Activated B cell treated with CpG ODN at 0.5 μM for 24 hours (primary cell): ENCODE measurements at regions not wholly inside any gene's neighbourhood (a gene's known extent, or its start where the extent isn't known, plus 50 kb on each side); places are given as distances from the start of the nearest gene placed in this dataset.

Source experiments
- ATAC-seq: fragments of 200-7000 bp; cut with Tn5 transposase; one replicate; pipeline ENCODE4 v1.10.0; 2021; ENCODE audit warnings: low read depth, mild to moderate bottlenecking, moderate library complexity
- CTCF ChIA-PET: fragments of 350-600 bp; sonication (Branson Sonifier 250); formaldehyde crosslinking; loops from one replicate; lab custom pipeline; 2021; ENCODE audit warnings: antibody characterized with exemption; lab: Charles Lee
- POLR2A ChIA-PET: fragments of 350-600 bp; sonication (Branson Sonifier 250); formaldehyde crosslinking; loops from one replicate; lab custom pipeline; 2021; ENCODE audit warnings: antibody characterized with exemption; lab: Charles Lee
- DNase-seq: peaks from one replicate; pipeline ENCODE4 v3.0.0; 2022
- H3K27ac Mint-ChIP-seq: one replicate; pipeline ENCODE4 v1.8.0; 2020; ENCODE audit warnings: mixed read lengths
- H3K27me3 Mint-ChIP-seq: one replicate; pipeline ENCODE4 v1.8.0; 2021; ENCODE audit warnings: mixed read lengths
- H3K36me3 Mint-ChIP-seq: one replicate; pipeline ENCODE4 v1.8.0; 2021; ENCODE audit warnings: low read depth, mixed read lengths
- H3K4me1 Mint-ChIP-seq: one replicate; pipeline ENCODE4 v1.8.0; 2021; ENCODE audit warnings: mixed read lengths
- H3K4me3 Mint-ChIP-seq: one replicate; pipeline ENCODE4 v1.8.0; 2020; ENCODE audit warnings: mild to moderate bottlenecking, mixed read lengths
- H3K9me3 Mint-ChIP-seq: one replicate; pipeline ENCODE4 v1.8.0; 2020; ENCODE audit warnings: mixed read lengths
- CTCF ChIP-seq: fragments of 200-600 bp; IDR thresholded peaks from one replicate; pipeline ENCODE4 v1.8.0; 2022; ENCODE audit warnings: antibody characterized with exemption, mild to moderate bottlenecking
- intact Hi-C: fragments of 100-400 bp; cut with micrococcal nuclease; formaldehyde crosslinking; loops from one replicate; pipeline ENCODE4 v1.15.1; 2024

GRCh38 chr7:61576-62360 lies 130.6 kb upstream of the FAM20C start:
- no peak for DNase-seq
- intact Hi-C loops: no loop called here
- Mint-ChIP-seq H3K4me3 (no peak overlapping the region), H3K36me3 (no peaks in the 10 kb centered on the region), H3K27me3 (no peaks in the 10 kb centered on the region), H3K9me3 (no peaks in the 10 kb centered on the region), H3K4me1 (peaks cover 10% of the 10 kb centered on the region), H3K27ac (no peak overlapping the region)
- ChIA-PET POLR2A (no interaction called here), CTCF (no interaction called here)
- TF ChIP-seq CTCF: no peak
- no peak for ATAC-seq

DNA sequence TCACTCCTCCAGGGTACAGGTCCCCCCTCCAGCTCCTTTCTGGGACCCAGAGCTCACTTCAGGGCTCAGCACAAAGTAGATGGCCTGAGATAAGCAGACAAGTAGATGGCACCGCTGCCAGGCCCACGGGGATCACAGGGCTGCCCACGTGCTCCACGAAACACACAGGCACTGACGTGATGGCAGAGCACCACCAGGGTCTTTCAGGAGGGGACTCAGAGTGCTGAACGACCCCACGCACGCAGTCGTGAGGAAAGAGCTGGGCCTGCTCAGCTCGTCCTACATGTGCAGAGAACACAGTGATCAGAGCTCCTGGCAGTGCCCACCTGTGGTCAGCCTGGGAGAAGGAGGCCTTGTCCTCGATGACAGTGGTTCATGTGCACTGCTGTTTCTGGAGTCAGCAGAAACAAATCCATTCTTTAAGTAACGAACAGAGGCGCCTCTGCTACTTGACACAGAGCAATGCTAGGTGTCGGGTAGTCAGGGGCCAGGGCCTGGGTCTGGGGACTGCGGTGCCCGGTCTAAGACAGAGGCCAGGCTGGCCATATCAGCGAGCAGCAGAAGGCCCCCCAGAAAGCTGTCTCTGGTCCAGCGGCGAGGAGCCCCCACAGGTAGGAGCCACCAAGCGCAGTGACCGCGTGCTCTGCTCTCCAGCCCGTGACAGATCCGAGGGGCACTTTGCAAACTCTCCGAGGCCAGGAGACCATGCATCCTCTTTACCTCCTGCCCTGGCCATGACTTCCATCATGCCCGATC lies 129.8 kb upstream of the FAM20C start:
- TF ChIP-seq CTCF: no peak
- no peak for DNase-seq
- ATAC-seq: no peak
- Mint-ChIP-seq H3K4me3 (no peak overlapping the region), H3K9me3 (no peaks in the 10 kb centered on the region), H3K36me3 (no peaks in the 10 kb centered on the region), H3K27ac (peak overlapping the region; percentile 18), H3K27me3 (no peaks in the 10 kb centered on the region), H3K4me1 (peaks cover 10% of the 10 kb centered on the region)
- ChIA-PET POLR2A (no interaction called here), CTCF (no interaction called here)
- intact Hi-C loops: no loop called here

GRCh38 chr7:63117-63480 lies 129.3 kb upstream of the FAM20C start:
- no peak overlapping the region for H3K4me3 Mint-ChIP-seq
- intact Hi-C loops: no loop called here
- no peaks in the 10 kb centered on the region for H3K36me3 Mint-ChIP-seq
- no peak for ATAC-seq
- H3K4me1 Mint-ChIP-seq: peaks cover 10% of the 10 kb centered on the region
- no peak for TF ChIP-seq CTCF
- ChIA-PET POLR2A (no interaction called here), CTCF (no interaction called here)
- H3K27ac Mint-ChIP-seq: peak overlapping the region; percentile 18
- no peaks in the 10 kb centered on the region for H3K27me3 Mint-ChIP-seq
- no peaks in the 10 kb centered on the region for H3K9me3 Mint-ChIP-seq
- DNase-seq: no peak

DNA sequence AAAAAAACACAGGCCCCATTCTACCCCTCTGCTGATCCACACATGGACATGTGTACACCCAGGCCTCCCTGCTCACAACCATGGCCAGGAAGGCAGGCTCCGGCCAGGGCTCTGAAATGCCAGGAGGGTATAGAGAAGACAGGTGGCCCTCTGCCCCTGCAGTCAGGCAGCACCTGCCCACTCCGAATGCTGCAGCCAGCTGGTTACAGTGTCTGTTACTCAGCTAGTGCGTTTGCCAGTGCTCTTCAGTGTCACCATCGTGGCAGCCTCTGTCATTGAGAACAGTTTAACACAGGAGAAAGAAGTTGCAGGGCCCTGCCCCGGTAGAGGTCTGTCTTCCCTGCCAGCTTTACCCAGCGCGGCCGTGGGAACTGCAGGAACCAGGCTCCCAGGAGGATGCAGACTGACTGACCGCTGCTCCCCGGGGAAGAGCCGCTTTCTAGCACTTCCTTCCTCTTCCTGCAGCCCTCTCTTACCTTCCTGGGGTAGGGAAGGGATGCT lies 128.8 kb upstream of the FAM20C start:
- peaks cover 10% of the 10 kb centered on the region for H3K4me1 Mint-ChIP-seq
- H3K9me3 Mint-ChIP-seq: no peaks in the 10 kb centered on the region
- H3K27ac Mint-ChIP-seq: no peak overlapping the region
- intact Hi-C loops: no loop called here
- no peak overlapping the region for H3K4me3 Mint-ChIP-seq
- CTCF ChIA-PET: no interaction called here
- no peak for TF ChIP-seq CTCF
- ATAC-seq: no peak
- H3K27me3 Mint-ChIP-seq: no peaks in the 10 kb centered on the region
- POLR2A ChIA-PET: no interaction called here
- no peak for DNase-seq
- H3K36me3 Mint-ChIP-seq: no peaks in the 10 kb centered on the region
